ENCODE measurements at regions not wholly inside any gene's neighbourhood (a gene's known extent, or its start where the extent isn't known, plus 50 kb on each side); places are given as distances from the start of the nearest gene placed in this dataset.

GRCh38 chr2:15720561-15721307 is 129.1 kb downstream of the DDX1 start:
- DNase-seq = no peak

GRCh38 chr2:15721411-15722067 is 129.9 kb downstream of the DDX1 start:
- no peak for DNase-seq

GRCh38 chr2:15722980-15723379 is 131.3 kb downstream of the DDX1 start:
- no peak for DNase-seq

GRCh38 chr2:15724235-15724634 is 132.6 kb downstream of the DDX1 start:
- DNase-seq = no peak

GRCh38 chr2:15725101-15725781 is 133.6 kb downstream of the DDX1 start:
- DNase-seq = no peak

GRCh38 chr2:15725782-15726112 is 134.1 kb downstream of the DDX1 start:
- DNase-seq = no peak

GRCh38 chr2:15726321-15727057 is 134.8 kb downstream of the DDX1 start:
- DNase-seq = no peak

GRCh38 chr2:15727396-15728244 is 136.0 kb downstream of the DDX1 start:
- DNase-seq = no peak

- no peak for DNase-seq
These were observed 136.7 kb downstream of the DDX1 start for GRCh38 chr2:15728245-15728938.

- DNase-seq = no peak
These were observed 137.3 kb downstream of the DDX1 start for GRCh38 chr2:15729001-15729400.

GRCh38 chr2:15729709-15730544 is 138.3 kb downstream of the DDX1 start:
- DNase-seq = no peak

- DNase-seq = peak; percentile 81 to 90
These were observed 139.0 kb downstream of the DDX1 start for GRCh38 chr2:15730545-15731212.

- no peak for DNase-seq
These were observed 139.7 kb downstream of the DDX1 start for GRCh38 chr2:15731213-15731888.

- no peak for DNase-seq
These were observed 140.2 kb downstream of the DDX1 start for GRCh38 chr2:15731889-15732271.

GRCh38 chr2:15732341-15733077 is 140.8 kb downstream of the DDX1 start:
- DNase-seq = no peak

- no peak for DNase-seq
These were observed 142.4 kb downstream of the DDX1 start for GRCh38 chr2:15733867-15734673.

GRCh38 chr2:15734674-15735483 is 143.2 kb downstream of the DDX1 start:
- DNase-seq = no peak
